ENCODE measurements at regions not wholly inside any gene's neighbourhood (a gene's known extent, or its start where the extent isn't known, plus 50 kb on each side); places are given as distances from the start of the nearest gene placed in this dataset.

GRCh38 chr6:115691433-115691832 is 369.3 kb downstream of the FRK start:
- TF ChIP-seq CTCF (IDR thresholded peaks at IDR 0.05; ENCODE audit: low read depth, low read length, poor library complexity, severe bottlenecking) (no peak), EZH2phosphoT487 (IDR thresholded peaks at IDR 0.05; ENCODE audit: borderline replicate concordance, low read length) (no peak)
